Dendritic cell treated with granulocyte-macrophage colony-stimulating factor and Interleukin-4, amounts not matched to agents 40 ng/mL and 50 ng/mL, for 4 days (primary cell): ENCODE measurements at regions not wholly inside any gene's neighbourhood (a gene's known extent, or its start where the extent isn't known, plus 50 kb on each side); places are given as distances from the start of the nearest gene placed in this dataset.
"Not testable (repeated sequence)": the region's sequence is repeated elsewhere in the genome, so short reads cannot be mapped to it uniquely, and the experiment has no call there.

Experiments used
- H3K27ac Mint-ChIP-seq: one replicate; pipeline ENCODE4 v1.8.0; 2022; ENCODE audit warnings: mild to moderate bottlenecking, mixed read lengths
- H3K27me3 Mint-ChIP-seq: one replicate; pipeline ENCODE4 v1.8.0; 2022; ENCODE audit warnings: mild to moderate bottlenecking, mixed read lengths
- H3K36me3 Mint-ChIP-seq: one replicate; pipeline ENCODE4 v1.8.0; 2022; ENCODE audit warnings: low read depth, mixed read lengths
- H3K4me1 Mint-ChIP-seq: one replicate; pipeline ENCODE4 v1.8.0; 2022; ENCODE audit warnings: low read depth, mixed read lengths
- H3K4me3 Mint-ChIP-seq: one replicate; pipeline ENCODE4 v1.8.0; 2022; ENCODE audit warnings: mild to moderate bottlenecking, moderate library complexity, mixed read lengths
- H3K9me3 Mint-ChIP-seq: one replicate; pipeline ENCODE4 v1.8.0; 2022; ENCODE audit warnings: mixed read lengths
- intact Hi-C: fragments of 100-400 bp; cut with micrococcal nuclease; formaldehyde crosslinking; loops from one replicate; pipeline ENCODE4 v1.15.0; 2022

DNA sequence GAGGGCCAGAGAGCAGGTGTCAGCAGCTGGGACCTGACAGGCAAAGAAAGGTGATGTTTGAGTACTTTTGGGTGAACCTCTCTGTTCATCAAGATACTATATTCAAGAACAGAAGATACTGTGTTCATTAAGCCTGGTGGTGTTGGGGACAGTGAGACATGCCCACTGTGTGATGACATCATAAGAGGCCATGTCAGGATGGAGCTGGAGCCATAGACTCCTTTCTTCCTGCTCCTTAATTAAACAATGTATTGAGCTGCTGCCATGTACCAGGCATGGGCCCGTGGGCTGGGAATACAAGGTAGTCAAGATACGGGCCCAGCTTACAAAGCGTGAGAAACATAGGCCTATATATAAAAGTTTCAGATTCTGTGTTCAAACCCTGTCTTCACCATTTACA, 435.4 kb downstream of the RPS6KC1 start:
- Mint-ChIP-seq H3K27me3 (no peaks in the 10 kb centered on the region), H3K36me3 (no peaks in the 10 kb centered on the region), H3K4me3 (no peak overlapping the region), H3K9me3 (no peaks in the 10 kb centered on the region), H3K27ac (no peak overlapping the region), H3K4me1 (no peaks in the 10 kb centered on the region)
- intact Hi-C loops, result no loop called here

DNA sequence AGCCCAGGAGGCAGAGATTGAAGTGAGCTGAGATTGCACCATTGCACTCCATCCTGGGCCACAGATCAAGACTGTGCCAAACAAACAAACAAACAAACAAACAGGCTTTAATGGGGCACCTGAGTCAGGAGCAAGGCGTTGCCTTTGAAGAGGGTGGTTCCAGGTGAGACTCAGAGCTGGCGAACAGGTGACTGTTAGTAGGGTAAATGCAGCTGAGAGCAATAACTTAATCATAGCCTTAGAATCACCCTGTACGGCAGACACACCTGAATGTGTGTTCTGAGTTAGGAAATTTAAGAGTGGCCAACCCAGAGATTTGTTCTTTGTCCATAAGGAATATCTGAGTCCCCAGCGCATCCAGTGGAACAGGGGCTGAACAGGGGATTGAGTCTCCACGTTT, 440.4 kb downstream of the RPS6KC1 start:
- intact Hi-C loops, result no loop called here
- no peak overlapping the region for H3K27ac Mint-ChIP-seq
- no peaks in the 10 kb centered on the region for H3K27me3 Mint-ChIP-seq

DNA sequence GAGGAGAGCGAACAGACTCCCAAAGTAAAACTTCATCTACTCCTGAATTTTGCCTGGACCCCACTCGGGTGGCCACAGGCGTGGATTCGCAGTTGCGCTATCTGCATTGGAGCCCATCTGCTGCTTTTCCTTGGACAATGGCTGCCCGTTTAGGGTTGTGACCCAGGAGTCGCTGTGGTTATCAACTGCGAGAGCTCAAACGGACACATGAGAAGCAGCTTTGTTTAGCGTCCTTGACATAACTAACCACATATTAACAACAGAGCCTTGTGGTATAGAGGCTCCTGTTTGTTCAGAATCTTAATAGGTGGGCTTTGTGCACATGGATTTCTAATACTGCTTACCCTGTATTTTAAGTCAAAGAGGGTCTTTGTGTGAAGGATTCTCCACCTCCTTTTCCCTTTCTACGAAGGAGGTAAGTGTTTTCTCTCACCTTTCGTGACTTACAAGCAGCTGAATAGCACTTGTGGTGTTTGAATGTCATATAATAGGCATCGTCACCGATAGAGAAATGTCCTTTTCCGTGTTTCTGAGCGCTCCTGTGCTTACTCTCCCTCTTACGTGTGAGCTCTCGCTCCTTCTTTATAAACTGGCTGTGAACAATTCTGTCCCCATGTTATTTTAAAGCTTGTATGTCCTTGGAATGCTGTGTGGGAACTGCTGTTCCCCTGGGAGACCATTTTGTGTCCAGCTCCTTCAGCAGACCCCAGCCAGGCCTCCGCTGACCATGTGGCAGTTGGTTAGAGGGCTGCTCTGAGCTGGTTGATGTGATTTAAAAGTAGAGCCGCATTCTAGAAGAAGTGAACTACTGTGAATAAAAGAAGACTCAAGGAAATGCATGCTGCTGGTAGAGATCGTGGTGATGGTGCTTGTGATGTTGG, 441.4 kb downstream of the RPS6KC1 start:
- no peaks in the 10 kb centered on the region for H3K36me3 Mint-ChIP-seq
- H3K4me3 Mint-ChIP-seq, result no peak overlapping the region
- H3K27me3 Mint-ChIP-seq, result no peaks in the 10 kb centered on the region
- H3K27ac Mint-ChIP-seq, result no peak overlapping the region
- intact Hi-C loops, result no loop called here
- H3K9me3 Mint-ChIP-seq, result no peaks in the 10 kb centered on the region
- no peaks in the 10 kb centered on the region for H3K4me1 Mint-ChIP-seq

More for the DNA sequence above, 440.4 kb downstream of the RPS6KC1 start:
- Mint-ChIP-seq H3K36me3 (no peaks in the 10 kb centered on the region), H3K4me3 (no peak overlapping the region), H3K9me3 (no peaks in the 10 kb centered on the region), H3K4me1 (no peaks in the 10 kb centered on the region)

DNA sequence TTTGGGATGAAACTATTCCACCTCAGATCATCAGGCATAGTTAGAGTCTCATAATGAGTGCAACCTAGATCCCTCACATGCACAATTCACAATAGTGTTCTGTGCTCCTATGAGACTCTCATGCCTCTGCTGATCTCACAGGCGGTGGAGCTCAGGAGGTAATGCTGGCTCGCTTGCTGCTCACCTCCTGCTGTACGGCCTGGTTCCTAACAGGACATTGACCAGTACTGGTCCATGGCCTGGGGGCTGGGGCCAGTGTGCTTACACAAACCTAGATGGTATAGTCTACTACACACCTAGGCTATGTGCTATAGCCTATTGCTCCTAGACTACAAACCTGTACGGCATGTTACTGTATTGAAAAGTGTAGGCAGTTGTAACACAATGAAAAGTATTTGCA, 448.4 kb downstream of the RPS6KC1 start:
- Mint-ChIP-seq H3K36me3 (no peaks in the 10 kb centered on the region), H3K4me1 (no peaks in the 10 kb centered on the region), H3K27ac (no peak overlapping the region), H3K9me3 (no peaks in the 10 kb centered on the region), H3K27me3 (no peaks in the 10 kb centered on the region), H3K4me3 (no peak overlapping the region)
- intact Hi-C loops, result no loop called here

GRCh38 chr1:213507472-213508223, 456.6 kb downstream of the RPS6KC1 start:
- Mint-ChIP-seq H3K27ac (no peak overlapping the region), H3K4me3 (no peak overlapping the region)
- intact Hi-C loops, result no loop called here

GRCh38 chr1:213511173-213511572, 460.1 kb downstream of the RPS6KC1 start:
- no peaks in the 10 kb centered on the region for H3K4me1 Mint-ChIP-seq
- H3K27me3 Mint-ChIP-seq, result no peaks in the 10 kb centered on the region
- H3K4me3 Mint-ChIP-seq, result no peak overlapping the region
- no peak overlapping the region for H3K27ac Mint-ChIP-seq
- no peaks in the 10 kb centered on the region for H3K9me3 Mint-ChIP-seq
- intact Hi-C loops, result no loop called here
- no peaks in the 10 kb centered on the region for H3K36me3 Mint-ChIP-seq

More at GRCh38 chr1:213507472-213508223, 456.6 kb downstream of the RPS6KC1 start:
- Mint-ChIP-seq H3K9me3 (no peaks in the 10 kb centered on the region), H3K27me3 (no peaks in the 10 kb centered on the region), H3K36me3 (no peaks in the 10 kb centered on the region), H3K4me1 (no peaks in the 10 kb centered on the region)

GRCh38 chr1:213512316-213512715, 461.3 kb downstream of the RPS6KC1 start:
- H3K4me3 Mint-ChIP-seq, result no peak overlapping the region
- no peaks in the 10 kb centered on the region for H3K27me3 Mint-ChIP-seq
- H3K27ac Mint-ChIP-seq, result no peak overlapping the region
- intact Hi-C loops, result no loop called here
- H3K36me3 Mint-ChIP-seq, result no peaks in the 10 kb centered on the region
- no peaks in the 10 kb centered on the region for H3K4me1 Mint-ChIP-seq
- peaks cover 6% of the 10 kb centered on the region for H3K9me3 Mint-ChIP-seq

DNA sequence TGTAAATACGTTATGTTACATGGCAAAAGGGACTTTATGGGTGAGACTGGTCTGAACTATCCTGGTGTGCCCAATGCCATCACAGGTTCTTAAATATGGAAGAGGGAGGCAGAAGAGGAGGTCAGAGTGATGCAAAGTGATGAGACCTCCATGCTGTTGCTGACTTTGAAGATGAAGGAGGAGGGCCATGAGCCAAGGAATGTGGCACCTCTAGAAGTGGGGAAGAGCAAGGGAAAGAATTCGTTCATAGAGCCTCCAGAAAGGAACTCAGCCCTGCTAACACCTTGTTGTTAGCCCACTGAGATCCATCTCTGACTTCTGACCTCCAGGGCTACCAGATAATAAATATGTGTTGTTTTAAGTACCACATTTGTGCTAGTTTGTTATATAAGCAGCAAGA, 462.0 kb downstream of the RPS6KC1 start:
- intact Hi-C loops, result no loop called here
- H3K27ac Mint-ChIP-seq, result no peak overlapping the region
- no peak overlapping the region for H3K4me3 Mint-ChIP-seq
- H3K27me3 Mint-ChIP-seq, result no peaks in the 10 kb centered on the region
- peaks cover 9% of the 10 kb centered on the region for H3K9me3 Mint-ChIP-seq
- H3K4me1 Mint-ChIP-seq, result no peaks in the 10 kb centered on the region
- H3K36me3 Mint-ChIP-seq, result no peaks in the 10 kb centered on the region

- H3K4me1 Mint-ChIP-seq, H3K27me3 Mint-ChIP-seq, intact Hi-C loops, H3K27ac Mint-ChIP-seq, H3K36me3 Mint-ChIP-seq, H3K4me3 Mint-ChIP-seq: not testable (repeated sequence)
- H3K9me3 Mint-ChIP-seq, result peaks cover 24% of the 10 kb centered on the region
Observed at GRCh38 chr1:213514408-213515179, 463.6 kb downstream of the RPS6KC1 start.

DNA sequence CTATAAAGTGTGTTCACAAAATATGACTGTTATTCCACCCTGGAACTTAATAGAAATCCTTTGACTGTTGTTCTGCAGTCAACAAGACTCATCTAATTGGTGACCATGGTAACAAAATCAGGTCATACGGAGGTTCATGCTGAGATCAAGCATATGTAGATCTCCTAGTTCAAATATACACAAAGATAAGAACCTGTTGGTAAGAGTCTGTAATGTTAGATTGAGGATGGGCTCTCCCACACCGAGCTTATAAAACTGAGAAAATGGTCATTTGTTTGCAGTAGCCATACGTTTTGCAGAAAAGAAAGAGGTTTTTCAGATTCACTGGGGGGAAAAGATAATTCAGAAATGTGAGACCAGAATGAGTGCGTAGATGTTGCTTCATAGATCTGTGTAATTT, 468.1 kb downstream of the RPS6KC1 start:
- Mint-ChIP-seq H3K36me3 (no peaks in the 10 kb centered on the region), H3K9me3 (peaks cover 33% of the 10 kb centered on the region), H3K27ac (no peak overlapping the region), H3K4me3 (no peak overlapping the region), H3K4me1 (no peaks in the 10 kb centered on the region), H3K27me3 (no peaks in the 10 kb centered on the region)
- intact Hi-C loops, result no loop called here

- Mint-ChIP-seq H3K9me3 (peaks cover 33% of the 10 kb centered on the region), H3K4me3 (no peak overlapping the region), H3K4me1 (no peaks in the 10 kb centered on the region), H3K27ac (no peak overlapping the region), H3K36me3 (no peaks in the 10 kb centered on the region), H3K27me3 (no peaks in the 10 kb centered on the region)
- intact Hi-C loops, result no loop called here
Observed at GRCh38 chr1:213521206-213521605, 466.6 kb upstream of the PROX1 start.

GRCh38 chr1:213523781-213524398, 463.9 kb upstream of the PROX1 start:
- Mint-ChIP-seq H3K9me3 (peaks cover 15% of the 10 kb centered on the region), H3K36me3 (no peaks in the 10 kb centered on the region), H3K27ac (no peak overlapping the region), H3K4me3 (no peak overlapping the region), H3K27me3 (no peaks in the 10 kb centered on the region), H3K4me1 (no peaks in the 10 kb centered on the region)
- intact Hi-C loops, result no loop called here

- H3K4me3 Mint-ChIP-seq, result no peak overlapping the region
- no peaks in the 10 kb centered on the region for H3K27me3 Mint-ChIP-seq
- no peaks in the 10 kb centered on the region for H3K36me3 Mint-ChIP-seq
- no peaks in the 10 kb centered on the region for H3K4me1 Mint-ChIP-seq
- H3K9me3 Mint-ChIP-seq, result peaks cover 8% of the 10 kb centered on the region
- H3K27ac Mint-ChIP-seq, result no peak overlapping the region
- intact Hi-C loops, result no loop called here
Observed at GRCh38 chr1:213526306-213526705, 461.5 kb upstream of the PROX1 start.
